NOMO-1 treated with dmso at 0.1 percent for 144 hours (cell line): ENCODE measurements at regions not wholly inside any gene's neighbourhood (a gene's known extent, or its start where the extent isn't known, plus 50 kb on each side); places are given as distances from the start of the nearest gene placed in this dataset.
"Not testable (repeated sequence)": the region's sequence is repeated elsewhere in the genome, so short reads cannot be mapped to it uniquely, and the experiment has no call there.

ENCODE experiments used
- DNase-seq: peaks from one replicate; lab custom pipeline; 2025; ENCODE audit not compliant: unreplicated experiment; lab: John Stamatoyannopoulos, UW

DNA sequence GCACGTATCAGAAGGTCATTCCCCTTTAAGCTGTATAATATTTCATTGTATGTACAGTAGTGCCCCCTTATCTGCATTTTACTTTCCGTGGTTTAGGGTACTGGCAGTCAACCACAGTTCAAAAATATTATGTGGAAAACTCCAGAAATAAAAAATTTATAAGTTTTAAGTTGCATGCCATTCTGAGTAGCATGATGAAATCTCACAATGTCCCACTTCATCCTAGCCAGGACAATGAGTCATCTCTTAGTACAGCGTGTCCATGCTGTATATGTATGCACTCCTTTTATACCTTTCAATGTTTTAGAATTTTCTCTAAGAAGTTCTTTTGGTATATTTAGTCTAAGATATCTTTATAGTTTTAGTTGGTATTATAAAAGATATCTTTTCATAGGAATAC is 115.0 kb upstream of the HAND1 start:
- no peak for DNase-seq

DNA sequence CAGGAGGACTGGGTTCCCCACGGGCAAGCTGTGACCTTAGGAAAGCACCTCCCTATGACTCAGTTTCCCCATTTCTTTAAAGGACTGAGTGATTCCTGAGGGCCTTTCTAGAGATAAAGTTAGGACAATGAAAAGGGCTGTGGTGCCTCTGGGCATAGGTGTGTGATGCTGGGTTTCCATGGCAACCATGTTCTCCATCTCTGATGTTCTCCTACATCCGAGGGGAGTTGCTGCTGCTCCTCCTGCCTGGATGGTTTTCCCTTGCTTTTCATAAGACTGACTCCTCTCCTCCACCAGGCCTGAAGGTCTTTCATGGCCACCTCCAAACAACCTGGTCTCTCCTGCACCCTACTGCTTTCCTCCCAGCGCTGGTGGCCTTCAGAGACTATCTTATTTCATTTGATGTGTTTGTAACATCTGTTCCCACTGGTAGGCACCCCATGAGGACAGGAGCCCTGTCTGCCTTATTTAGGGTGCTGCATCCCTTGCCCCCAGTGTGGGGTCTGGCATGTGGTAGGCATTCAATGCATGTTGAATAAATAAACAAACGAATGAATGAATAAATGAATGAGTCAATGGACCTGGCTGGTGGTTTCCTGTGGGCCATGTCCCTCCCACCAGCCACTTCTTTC is 112.2 kb upstream of the HAND1 start:
- no peak for DNase-seq

DNA sequence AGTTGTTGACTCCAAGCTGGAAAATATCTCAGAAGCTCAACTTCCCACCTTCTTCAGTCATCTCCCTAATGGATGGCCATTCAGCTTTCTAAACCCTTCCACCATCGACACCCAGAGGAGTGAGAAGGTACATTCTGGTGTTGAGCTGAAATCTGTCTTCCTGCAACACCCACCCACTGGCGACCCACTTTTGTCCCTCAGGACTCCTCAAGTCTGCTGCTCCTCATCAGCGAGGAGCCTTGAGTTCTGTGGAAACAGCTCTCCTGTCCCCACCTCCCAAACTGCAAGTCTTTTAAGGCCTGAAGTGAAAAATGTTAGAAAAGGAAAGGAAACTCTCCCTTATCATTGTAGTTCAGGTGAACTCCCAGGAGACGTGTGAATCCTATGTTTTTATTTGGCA is 111.5 kb upstream of the HAND1 start:
- no peak for DNase-seq

DNA sequence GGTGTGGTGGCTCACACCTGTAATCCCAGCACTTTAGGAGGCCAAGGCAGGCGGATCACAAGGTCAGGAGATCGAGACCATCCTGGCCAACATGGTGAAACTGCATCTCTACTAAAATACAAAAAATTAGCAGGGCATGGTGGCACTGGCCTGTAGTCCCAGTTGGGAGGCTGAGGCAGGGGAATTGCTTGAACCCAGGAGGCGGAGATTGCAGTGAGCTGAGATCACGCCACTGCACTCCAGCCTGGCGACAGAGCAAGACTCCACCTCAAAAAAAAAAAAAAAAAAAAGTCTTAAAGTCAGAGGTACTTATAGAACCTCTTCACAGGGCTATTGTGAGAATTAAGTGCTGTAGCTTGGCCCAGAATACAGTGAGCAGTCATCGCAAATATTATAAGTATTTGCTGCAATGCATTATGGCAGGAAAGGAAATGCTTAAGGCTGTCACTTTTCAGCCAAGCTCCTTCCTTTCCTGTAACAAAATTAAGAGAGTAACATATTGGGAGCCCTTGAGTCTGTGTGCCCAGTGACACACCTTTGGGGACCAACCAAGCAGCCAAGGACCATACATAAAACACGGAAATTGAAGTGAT is 110.9 kb upstream of the HAND1 start:
- DNase-seq = not testable (repeated sequence)

DNA sequence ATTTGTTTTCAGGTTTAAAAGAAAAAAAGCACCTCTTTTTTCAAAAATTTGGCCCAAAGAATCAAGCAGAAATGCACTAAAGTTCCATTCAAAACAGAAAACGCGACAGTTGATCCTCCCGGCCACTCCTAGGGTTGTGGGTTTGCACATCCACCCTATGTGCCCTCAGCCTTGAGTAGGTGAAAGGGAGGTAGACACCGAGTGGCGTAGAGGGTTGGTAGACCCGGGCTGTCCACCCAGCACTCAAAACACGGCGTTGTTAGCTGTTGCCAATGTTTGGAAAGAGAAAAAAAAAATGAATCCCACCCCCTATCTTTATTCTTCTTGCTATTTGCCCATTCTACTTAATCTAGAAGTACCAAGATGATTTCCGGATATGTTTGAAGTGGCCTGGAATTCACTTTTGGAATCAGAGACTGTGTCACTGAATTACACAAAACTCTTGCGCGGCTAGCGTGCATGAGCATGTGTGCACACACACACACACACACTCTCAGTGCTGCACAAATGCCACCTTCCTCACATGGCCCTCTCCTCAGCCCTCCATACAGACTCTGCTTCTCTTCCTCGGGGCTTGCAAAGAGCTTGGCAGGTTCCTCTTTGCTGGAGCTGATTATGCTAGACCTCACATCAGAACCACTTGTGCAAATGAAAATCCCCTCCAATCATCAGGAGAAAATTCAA is 110.2 kb upstream of the HAND1 start:
- no peak for DNase-seq

DNA sequence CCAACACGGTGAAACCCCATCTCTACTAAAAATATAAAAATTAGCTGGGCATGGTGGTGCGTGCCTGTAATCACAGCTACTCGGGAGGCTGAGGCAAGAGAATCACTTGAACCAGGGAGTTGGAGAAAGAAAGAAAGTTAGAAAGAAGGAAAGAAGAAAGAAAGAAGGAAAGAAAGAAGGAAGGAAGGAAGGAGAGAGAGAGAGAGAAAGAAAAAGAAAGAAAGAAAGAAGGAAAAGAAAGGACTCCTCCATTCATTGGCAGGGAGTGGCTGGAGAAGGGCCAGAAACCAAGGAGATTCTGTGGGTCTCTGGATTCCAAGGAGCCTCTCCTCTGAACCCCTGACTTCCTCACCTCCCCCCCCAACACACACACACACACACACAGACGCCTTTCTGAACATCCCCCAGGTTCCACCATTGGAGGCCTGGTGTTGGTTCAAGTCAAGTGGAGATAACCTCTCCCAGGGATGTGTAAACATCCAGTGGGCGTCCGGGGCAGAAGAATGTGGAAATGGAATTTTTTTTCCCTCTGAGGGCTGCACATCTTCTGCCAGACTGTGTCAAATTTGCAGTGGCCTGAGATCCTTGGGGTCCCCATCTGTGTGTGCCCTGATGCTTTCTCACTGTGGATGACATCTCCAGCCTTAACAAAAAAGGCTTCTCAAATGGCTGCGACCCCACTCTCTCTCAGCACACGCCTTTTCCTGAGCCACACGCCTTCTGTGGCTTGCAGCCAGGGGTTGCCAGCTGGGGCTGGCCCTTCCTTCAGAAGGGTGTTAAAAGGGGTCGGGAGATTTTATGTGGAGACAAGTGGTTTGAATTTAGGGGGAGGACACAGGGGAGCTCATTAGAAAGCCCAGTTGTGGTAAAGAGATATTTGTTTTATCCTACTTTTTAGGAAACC is 109.3 kb upstream of the HAND1 start:
- DNase-seq = no peak

DNA sequence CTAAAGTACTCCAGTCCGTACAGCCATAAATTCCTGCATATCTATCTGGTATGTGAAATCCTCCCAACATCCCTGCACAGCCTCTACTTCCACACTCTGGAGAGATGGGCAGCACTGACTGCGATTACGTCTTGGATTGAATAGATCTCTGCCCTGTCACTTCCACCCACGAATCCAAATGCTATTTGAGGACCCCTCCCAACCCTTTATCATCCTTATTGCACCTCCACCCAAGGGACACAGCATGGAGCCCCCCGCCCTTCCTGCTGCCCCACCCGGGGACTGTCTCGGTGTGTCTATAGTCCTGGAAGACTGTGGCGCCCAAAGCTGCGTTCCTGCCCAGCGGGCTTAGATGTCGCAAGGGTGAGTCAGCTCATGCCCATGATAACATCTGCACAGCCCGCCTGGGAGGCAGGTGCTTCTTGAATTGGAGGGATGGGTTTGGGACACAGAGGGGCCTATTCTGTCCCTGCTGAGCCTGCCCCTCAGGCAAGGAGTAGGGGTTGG is 105.7 kb upstream of the HAND1 start:
- no peak for DNase-seq

DNA sequence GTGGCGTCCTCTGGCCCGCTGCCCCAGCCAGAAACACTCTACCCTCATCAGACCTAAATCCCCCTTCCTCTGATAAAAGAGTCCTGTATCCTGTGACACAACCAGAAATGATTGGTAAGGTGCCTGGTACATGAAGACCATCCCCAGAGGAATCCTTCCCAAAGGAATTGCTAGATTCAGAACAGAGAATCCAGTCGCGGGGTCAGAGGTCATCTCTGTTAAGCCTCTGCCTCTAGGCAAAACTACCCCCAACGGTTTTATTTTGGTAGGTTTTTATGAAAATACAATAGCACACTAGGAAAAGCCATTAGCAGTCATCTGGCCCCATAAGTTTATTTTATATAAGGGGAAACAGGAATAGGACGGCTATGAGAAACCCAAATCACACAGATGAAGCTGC is 102.4 kb upstream of the HAND1 start:
- DNase-seq = no peak

DNA sequence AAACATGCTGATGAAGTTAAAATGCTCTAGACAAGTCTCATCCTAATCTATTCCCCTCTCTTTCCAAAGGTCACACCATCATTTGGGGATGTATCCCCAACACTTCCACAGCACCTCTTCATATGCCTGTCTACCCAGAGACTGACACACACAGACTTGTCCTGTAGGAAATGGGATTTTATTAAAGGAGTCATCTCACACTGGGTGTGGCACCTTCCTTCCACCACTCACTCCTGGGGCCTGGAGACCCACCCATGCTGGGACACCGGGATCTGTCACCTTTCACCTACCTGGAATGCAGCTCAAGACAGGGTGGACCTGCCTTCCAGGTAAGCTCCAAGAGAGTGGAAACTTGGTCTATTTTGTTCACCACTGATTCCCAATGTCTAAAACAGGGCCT is 99.4 kb upstream of the HAND1 start:
- DNase-seq = no peak

DNA sequence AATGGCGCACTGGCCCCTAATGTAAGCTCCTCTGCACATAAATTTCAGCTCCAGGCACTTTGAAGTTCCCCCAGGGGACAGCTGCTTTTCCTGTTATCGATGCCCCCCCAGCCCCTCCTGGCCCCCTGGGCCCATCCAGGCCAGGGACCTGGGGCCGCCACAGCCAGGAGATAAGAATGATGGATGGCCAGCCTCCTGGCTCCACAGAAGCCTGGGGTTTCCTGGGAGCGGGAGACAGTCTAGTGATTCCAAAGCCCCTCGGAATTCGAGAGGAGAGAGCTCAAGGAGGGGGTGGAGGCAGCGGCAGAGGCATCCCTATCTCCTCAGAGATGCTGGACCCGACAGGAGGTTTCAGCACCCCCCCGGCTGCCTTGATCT is 98.4 kb upstream of the HAND1 start:
- no peak for DNase-seq

DNA sequence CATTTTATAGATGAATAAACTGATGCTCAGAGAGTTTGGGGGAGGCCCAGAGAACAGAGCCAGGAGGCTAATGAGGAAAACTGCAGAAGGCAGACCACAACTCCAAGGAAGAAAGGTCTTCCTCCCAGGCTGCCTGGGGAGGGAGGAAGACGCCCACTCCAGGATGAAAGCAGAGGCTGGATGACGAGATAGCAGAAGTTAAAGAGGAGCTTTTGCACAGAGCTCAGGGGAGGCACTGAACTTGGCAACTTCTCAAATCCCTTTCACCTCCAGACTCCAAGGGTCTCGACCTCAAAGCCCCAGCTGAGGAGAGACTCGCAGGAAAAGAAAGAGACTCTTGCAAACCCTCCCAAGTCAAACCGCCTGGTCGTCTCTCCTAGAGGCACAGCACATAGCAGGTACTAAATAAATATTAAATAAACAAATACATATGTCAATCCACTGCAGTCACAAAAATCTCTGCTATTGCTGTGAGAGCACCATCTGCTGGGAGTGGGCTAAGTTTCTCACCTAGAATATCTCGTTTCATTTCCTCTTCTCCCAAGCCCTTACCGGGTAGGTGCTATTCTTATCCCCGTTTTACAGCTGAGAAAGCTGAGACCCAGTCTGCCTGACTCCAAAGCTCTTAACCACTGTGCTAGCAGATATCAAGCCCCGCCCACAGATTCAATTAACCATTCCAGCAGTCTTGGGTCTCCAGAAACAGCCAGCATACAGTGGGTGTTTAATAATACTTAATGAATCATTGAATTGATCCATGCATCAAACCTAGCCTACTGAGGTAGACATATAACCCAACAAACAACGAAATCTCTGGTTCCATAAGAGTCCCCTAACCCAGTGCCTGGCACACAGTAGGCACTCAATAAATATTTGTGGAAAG is 97.8 kb upstream of the HAND1 start:
- peak; percentile 8 for DNase-seq

DNA sequence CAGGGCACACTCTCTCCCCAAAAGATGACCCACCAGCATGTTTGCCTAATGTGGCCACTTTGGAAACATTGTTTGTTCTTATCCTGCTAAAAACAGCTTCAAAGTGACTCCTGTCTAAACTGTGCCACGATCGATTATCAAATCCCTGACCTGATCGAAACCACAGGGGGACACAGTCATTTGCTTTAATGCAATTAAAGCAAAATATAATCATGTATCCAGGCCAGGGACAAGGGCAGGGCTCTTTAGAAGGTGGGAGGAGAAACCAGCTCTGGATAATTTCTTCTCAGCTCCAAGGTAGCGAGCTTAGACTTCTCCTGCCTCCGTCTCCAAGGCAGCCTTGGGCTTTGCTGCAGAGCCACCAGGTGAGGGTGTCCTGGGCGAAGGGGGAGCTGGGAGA is 95.0 kb upstream of the HAND1 start:
- no peak for DNase-seq

DNA sequence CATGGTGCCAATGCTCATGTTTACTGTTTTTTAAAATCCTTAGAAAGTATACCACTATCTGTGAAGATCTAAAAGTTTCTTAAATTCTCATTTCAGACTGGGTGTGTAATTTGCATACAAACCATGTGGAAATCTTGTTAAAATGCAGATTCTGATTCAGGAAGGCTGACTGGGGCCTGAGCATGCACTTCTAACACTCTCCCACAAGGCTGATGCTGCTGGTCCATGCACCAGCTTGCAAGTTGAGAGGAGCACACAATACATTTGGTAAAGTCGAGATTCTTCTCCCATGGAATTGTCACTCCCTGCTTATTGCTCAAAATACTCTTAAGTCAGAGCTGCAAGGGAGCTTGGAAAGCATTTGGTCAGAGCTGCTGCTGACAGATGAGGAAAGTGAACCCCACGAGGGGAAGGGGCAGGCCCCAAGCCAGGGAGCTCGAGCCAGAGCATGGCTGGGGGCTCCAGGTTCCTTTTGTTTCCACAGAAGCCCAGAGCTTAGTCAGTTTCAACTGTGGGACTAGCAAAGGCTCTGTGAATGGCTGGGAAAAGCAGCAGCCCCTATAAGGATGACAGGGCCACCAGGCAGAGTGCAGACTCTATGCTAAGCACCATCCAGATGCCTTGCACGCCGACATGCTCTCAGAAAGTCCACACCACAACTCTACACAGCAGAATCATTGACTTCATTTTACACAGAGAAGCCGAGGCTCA is 93.5 kb upstream of the HAND1 start:
- no peak for DNase-seq

DNA sequence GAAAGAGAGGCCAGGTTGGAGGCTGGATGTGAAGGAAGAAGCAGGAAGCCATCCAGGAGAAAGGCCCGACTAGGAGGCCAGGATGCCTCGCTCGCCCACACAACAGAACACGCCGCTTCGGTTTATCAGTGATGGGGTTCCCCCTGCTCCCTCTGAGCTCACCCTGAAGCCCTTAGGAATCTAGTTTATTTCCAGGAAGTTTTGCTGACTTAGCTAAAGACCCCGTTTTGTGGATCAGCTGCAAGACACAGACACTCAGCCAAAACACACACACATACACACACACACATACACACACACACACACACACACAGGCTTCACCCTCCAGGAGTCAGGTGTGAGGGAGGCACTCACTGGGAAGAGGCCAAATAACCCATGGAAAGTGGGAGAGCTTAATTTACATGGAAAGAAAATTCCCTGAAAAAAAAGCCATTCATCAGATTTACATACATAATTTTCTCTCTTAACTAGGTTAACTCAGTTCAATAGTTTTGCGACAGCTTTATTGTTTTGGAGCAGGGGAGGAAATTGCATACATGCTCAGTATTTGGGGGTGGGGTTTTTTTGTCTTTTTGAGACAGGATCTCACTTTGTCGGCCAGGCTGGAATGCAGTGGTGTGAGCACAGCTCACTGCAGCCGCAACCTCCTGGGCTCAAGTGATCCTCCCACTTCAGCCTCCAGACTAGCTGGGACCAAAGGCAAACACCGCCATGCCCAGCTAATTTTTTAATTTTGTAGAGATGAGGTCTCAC is 92.7 kb upstream of the HAND1 start:
- no peak for DNase-seq

DNA sequence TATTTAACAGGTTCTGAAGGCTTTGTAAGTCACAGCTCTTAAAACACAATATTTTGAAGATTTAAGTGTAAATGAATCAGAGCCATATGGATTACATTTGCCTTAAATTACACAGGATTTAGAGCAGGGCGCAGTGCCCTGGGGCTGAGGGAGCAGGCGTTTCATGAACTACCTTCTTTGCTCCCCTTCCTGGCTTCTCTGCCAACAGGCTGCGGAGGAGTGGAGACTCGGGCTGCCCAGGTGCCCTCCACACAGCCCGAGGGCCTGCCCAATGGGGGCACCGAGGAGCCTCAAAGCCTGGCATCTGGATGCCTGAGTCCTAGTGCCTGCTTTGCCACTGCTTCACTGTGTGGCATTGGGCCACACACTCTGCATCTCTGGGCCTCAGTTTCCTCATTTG is 90.6 kb upstream of the HAND1 start:
- no peak for DNase-seq

DNA sequence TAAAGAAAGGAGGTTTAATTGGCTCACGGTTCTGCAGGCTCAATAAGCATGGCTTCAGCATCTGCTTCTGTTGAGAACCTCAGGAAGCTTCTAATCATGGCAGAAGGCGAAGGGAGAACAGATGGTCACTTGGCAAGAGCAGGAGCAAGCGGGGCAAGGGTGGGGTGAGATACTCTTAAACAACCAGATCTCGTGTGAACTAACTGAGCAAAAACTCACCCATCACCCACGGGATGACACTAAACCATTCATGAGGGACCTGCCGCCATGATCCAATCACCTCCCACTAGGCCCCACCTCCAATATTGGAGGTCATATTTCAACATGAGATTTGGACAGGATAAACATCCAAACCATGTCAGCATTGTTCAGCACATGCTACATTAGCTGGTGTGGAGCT is 89.1 kb upstream of the HAND1 start:
- DNase-seq = no peak

DNA sequence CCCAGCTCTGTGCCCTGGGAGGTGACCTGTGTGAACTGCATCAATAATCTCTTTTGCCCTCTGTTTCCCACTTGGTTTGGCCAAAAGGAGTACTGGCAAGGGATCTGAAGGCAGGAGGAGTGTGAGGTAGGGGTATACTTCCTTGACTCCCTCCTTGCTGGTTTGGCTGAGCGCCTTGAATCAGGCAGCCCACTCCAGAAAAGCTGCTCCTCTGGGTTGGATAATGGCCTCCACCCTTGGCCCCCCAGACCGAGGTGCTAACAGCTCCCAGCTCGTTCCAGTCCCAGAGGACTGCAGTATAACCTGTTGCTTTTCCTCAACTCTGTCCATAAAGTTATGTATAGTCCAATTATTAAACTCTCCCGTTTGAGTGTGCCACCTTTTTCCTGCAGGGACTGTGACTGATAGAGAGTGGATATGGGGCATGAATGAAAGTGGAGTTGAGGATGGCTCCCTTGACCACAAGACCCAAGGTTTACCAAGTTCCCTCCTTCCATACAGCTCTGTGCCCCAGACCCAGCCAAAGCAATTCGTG is 88.2 kb upstream of the HAND1 start:
- no peak for DNase-seq

DNA sequence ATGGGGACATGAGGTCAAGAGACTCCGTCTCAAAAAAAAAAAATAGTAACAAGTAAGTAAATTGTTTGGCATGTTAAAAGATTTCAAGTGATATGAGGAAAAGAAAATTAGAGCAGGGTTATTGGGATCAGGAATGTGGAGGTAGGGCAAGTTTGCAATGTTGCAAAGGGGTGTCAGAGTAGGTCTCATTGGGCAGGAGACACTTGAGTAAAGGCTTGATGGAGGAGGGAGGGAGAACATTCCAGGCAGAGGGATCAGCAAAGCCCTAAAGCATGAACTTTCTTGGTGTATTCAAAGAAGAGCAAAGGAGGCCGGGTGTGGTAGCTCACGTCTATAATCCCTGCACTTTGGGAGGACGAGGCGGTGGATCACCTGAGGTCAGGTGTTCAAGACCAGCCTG is 87.1 kb upstream of the HAND1 start:
- DNase-seq = no peak
